ENCODE measurements at regions not wholly inside any gene's neighbourhood (a gene's known extent, or its start where the extent isn't known, plus 50 kb on each side); places are given as distances from the start of the nearest gene placed in this dataset.

DNA sequence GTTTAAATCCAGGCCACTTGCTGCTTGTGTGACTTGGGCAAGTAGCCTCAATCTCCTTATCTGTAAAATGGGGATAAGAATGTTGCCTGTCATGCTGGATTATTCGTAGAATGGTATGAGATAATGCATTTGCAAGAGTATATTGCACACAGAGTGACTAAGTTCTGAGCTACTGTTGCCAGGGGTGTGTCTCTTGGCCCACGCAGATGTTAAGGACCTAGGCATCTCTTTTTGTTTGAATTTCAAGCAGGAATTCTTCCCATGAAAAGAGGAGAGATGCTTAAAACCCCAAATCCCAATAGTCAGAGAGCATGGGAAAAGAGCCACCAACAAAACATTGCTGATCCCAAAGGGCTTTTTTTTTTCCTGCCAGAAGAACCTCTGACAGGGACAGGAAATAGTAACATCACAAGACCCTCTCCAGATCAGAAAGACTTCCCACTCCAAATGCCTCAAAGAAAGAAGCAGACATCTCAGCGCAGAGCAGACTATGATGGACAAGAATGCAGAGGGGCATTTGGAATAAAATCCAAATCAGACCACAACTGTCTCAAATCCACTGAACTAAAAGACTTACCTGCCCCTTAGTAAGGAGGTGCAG is 90.5 kb downstream of the MRPL46 start:
- no peak for TF ChIP-seq ASH2L (IDR thresholded peaks at IDR 0.05; ENCODE audit: low read length)
- TF ChIP-seq, protein P1, sequence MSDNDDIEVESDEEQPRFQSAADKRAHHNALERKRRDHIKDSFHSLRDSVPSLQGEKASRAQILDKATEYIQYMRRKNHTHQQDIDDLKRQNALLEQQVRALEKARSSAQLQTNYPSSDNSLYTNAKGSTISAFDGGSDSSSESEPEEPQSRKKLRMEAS (IDR thresholded peaks at IDR 0.05) = no peak
- TF ChIP-seq, protein P2, sequence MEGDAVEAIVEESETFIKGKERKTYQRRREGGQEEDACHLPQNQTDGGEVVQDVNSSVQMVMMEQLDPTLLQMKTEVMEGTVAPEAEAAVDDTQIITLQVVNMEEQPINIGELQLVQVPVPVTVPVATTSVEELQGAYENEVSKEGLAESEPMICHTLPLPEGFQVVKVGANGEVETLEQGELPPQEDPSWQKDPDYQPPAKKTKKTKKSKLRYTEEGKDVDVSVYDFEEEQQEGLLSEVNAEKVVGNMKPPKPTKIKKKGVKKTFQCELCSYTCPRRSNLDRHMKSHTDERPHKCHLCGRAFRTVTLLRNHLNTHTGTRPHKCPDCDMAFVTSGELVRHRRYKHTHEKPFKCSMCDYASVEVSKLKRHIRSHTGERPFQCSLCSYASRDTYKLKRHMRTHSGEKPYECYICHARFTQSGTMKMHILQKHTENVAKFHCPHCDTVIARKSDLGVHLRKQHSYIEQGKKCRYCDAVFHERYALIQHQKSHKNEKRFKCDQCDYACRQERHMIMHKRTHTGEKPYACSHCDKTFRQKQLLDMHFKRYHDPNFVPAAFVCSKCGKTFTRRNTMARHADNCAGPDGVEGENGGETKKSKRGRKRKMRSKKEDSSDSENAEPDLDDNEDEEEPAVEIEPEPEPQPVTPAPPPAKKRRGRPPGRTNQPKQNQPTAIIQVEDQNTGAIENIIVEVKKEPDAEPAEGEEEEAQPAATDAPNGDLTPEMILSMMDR (IDR thresholded peaks at IDR 0.05; ENCODE audit: control extremely low read depth in 1 of 3, insufficient read depth in 1 of 3, low read depth in 1 of 3, low read length in 3 of 3) = no peak
- TF ChIP-seq, protein P3, sequence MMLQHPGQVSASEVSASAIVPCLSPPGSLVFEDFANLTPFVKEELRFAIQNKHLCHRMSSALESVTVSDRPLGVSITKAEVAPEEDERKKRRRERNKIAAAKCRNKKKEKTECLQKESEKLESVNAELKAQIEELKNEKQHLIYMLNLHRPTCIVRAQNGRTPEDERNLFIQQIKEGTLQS (IDR thresholded peaks at IDR 0.05; ENCODE audit: insufficient read depth, low read depth, low read length) = no peak
- TF ChIP-seq CEBPB (IDR thresholded peaks at IDR 0.05; ENCODE audit: low read depth, low read length) = no peak
- TF ChIP-seq POLR2AphosphoS5 (IDR thresholded peaks at IDR 0.05; ENCODE audit: low read depth, low read length) = no peak
- TF ChIP-seq YY1 (IDR thresholded peaks at IDR 0.05; ENCODE audit: low read depth, low read length) = no peak
- TF ChIP-seq TAF1 (IDR thresholded peaks at IDR 0.05; ENCODE audit: low read depth, low read length) = no peak
- no peak for TF ChIP-seq JUN (IDR thresholded peaks at IDR 0.05; ENCODE audit: low read depth, low read length)
- no peak for TF ChIP-seq ZNF274 (IDR thresholded peaks at IDR 0.05; ENCODE audit: borderline replicate concordance, extremely low read depth, low read length)
- TF ChIP-seq TEAD4 (IDR thresholded peaks at IDR 0.05; ENCODE audit: low read depth, low read length) = no peak
- no peak for TF ChIP-seq NRF1 (IDR thresholded peaks at IDR 0.05; ENCODE audit: low read depth, low read length)
